GM13977 (cell line): ENCODE measurements at regions not wholly inside any gene's neighbourhood (a gene's known extent, or its start where the extent isn't known, plus 50 kb on each side); places are given as distances from the start of the nearest gene placed in this dataset.
A peak's percentile ranks its signal among the peaks of the same experiment; 100 is the strongest.

ENCODE experiments used
- DNase-seq: peaks from one replicate; pipeline ENCODE4 v3.0.0; 2012; ENCODE audit warnings: low spot score
- in situ Hi-C: fragments of 300-500 bp; cut with MboI; formaldehyde crosslinking; loops from one replicate; pipeline ENCODE4 v1.12.0; 2022; ENCODE audit warnings: low sequenced_read_pairs, low pct_unique_long_range_greater_than_20kb, mixed read lengths, inconsistent platforms; ENCODE audit not compliant: unreplicated experiment
- TF ChIP-seq, protein P1 (sequence below): IDR thresholded peaks from 2 replicates; pipeline ENCODE4 v1.5.1; 2012; ENCODE audit warnings: mild to moderate bottlenecking, control low read depth; ENCODE audit not compliant: insufficient read depth; ENCODE audit errors: extremely low read depth, missing control alignments

GRCh38 chr18:22334567-22334966, 83.1 kb downstream of the CTAGE1 start:
- DNase-seq: no peak
- TF ChIP-seq, protein P1, sequence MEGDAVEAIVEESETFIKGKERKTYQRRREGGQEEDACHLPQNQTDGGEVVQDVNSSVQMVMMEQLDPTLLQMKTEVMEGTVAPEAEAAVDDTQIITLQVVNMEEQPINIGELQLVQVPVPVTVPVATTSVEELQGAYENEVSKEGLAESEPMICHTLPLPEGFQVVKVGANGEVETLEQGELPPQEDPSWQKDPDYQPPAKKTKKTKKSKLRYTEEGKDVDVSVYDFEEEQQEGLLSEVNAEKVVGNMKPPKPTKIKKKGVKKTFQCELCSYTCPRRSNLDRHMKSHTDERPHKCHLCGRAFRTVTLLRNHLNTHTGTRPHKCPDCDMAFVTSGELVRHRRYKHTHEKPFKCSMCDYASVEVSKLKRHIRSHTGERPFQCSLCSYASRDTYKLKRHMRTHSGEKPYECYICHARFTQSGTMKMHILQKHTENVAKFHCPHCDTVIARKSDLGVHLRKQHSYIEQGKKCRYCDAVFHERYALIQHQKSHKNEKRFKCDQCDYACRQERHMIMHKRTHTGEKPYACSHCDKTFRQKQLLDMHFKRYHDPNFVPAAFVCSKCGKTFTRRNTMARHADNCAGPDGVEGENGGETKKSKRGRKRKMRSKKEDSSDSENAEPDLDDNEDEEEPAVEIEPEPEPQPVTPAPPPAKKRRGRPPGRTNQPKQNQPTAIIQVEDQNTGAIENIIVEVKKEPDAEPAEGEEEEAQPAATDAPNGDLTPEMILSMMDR: no peak
- in situ Hi-C loops: no loop called here

DNA sequence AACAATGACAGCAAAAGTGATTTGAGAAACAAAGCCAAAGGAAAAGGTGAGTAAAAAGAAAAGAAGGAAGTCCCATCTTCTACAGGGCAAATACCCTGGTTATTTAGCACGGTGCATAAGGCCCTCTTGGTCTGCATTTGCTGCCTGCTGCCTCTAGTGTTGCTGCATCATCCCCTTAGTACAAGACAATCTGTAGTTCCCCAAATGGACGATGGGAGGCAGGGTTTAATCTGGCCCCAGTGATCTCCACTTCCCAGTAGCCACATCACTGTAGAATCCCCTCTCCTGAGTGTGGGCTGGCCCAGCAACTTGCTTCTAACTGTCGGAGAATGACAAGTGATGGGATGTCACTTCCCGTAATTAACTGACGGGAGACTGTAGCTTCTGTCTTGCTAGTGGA, 85.1 kb downstream of the CTAGE1 start:
- in situ Hi-C loops: no loop called here
- DNase-seq: no peak
- TF ChIP-seq, protein P1: peak; percentile 5

DNA sequence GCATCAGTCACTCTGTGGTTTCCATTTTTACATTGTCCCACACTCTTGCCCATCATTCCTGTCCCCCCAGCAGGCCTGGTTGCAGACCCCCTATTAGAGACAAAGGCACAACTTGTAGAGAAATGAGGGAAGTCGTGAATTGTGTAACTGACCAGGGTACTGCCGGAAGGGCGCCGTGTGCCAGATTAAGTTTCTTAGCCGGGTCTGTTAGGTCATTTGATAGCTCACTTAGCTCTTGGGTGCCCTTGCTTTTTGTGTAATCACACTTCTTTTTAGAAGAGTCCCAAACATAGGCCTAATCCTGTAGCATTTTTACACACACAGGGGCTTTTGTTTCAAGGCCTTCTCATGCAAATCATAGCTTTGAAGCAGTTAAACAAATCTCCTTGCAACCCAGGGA, 87.2 kb downstream of the CTAGE1 start:
- no peak for DNase-seq
- in situ Hi-C loops: no loop called here
- TF ChIP-seq, protein P1: no peak

- in situ Hi-C loops: no loop called here
- TF ChIP-seq, protein P1: no peak
- DNase-seq: no peak
These were observed 92.3 kb downstream of the CTAGE1 start for GRCh38 chr18:22325396-22325795.

GRCh38 chr18:22324191-22325131, 93.3 kb downstream of the CTAGE1 start:
- no peak for DNase-seq
- in situ Hi-C loops: no loop called here

DNA sequence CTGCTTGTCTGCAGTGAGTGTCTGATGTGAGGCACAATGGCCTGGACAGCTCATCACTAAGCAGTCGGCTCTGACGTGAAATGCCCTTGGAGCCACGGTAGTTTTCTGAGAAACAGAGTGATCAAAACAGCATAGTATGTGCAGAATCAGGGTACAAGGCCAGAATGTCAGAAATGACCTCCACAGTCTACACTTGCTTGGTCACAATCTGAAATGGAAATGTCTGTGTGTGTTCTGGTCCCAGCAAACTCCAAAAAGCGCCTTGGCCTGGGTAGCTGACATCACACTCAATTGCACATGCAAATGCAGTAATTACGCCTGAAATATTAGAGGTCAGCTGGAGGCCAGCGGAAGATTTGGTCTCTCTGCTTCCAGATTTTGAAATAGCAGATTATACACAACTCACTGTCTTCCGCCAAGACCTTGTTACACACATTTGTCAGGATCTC, 95.4 kb downstream of the CTAGE1 start:
- in situ Hi-C loops: no loop called here
- DNase-seq: no peak
- TF ChIP-seq, protein P1: no peak

More at GRCh38 chr18:22324191-22325131, 93.3 kb downstream of the CTAGE1 start:
- TF ChIP-seq, protein P1: no peak
